Breast epithelium (tissue), 4 donors: ENCODE measurements at regions not wholly inside any gene's neighbourhood (a gene's known extent, or its start where the extent isn't known, plus 50 kb on each side); places are given as distances from the start of the nearest gene placed in this dataset.

Source experiments
- DNase-seq, 2 donors: peaks; one replicate each; pipeline ENCODE4 v3.0.0-alpha.2; 2019; ENCODE audit warnings: low spot score in 2 of 2
- H3K27ac ChIP-seq, 2 donors: fragments of 200-600 bp; sonication (generic) in 1 of 2; one replicate each; pipeline ENCODE4 v1.5.1; 2016 to 2019; ENCODE audit warnings: mild to moderate bottlenecking in 1 of 2
- H3K27me3 ChIP-seq, 2 donors: fragments of 200-600 bp; sonication (generic) in 1 of 2; one replicate each; pipeline versions ENCODE4 v1.5.1 to v1.6.0; 2017 to 2019; ENCODE audit warnings: control low read depth in 1 of 2, mild to moderate bottlenecking in 1 of 2
- H3K36me3 ChIP-seq: fragments of 200-600 bp; one replicate; pipeline ENCODE4 v1.5.1; 2019
- H3K4me1 ChIP-seq, 2 donors: fragments of 200-600 bp; sonication (generic); one replicate each; pipeline ENCODE4 v1.5.1; 2016 to 2019; ENCODE audit warnings: control low read depth in 1 of 2
- H3K4me3 ChIP-seq, 3 donors: fragments of 200-600 bp; sonication (generic); 1 replicate in 2 of 3; 2 replicates in 1 of 3; pipeline ENCODE4 v1.5.1; 2016 to 2019; ENCODE audit warnings: mild to moderate bottlenecking in 3 of 3, moderate library complexity in 2 of 3
- H3K9me3 ChIP-seq, 2 donors: fragments of 200-600 bp; sonication (generic) in 1 of 2; one replicate each; pipeline ENCODE4 v1.5.1; 2016 to 2019; ENCODE audit warnings: control low read depth in 1 of 2
- POLR2A ChIP-seq: fragments of 450-650 bp; IDR thresholded peaks from one replicate; pipeline ENCODE4 v1.6.1; 2016; ENCODE audit warnings: antibody characterized with exemption, mild to moderate bottlenecking, moderate library complexity
- POLR2AphosphoS5 ChIP-seq, 3 donors: sonication (generic); formaldehyde crosslinking; IDR thresholded peaks; one replicate each; pipeline ENCODE4 v1.6.1; 2017; ENCODE audit warnings: antibody characterized with exemption in 3 of 3
- intact Hi-C: fragments of 100-400 bp; cut with DNase I; formaldehyde crosslinking; loops from one replicate; pipeline ENCODE4 v1.15.1; 2023; ENCODE audit warnings: low total_unique reads
- TF ChIP-seq, protein P1 (sequence below), 3 donors: fragments of 450-650 bp; IDR thresholded peaks; one replicate each; pipeline ENCODE4 v1.5.1; 2016 to 2017; ENCODE audit warnings: antibody characterized with exemption in 3 of 3, mild to moderate bottlenecking in 3 of 3, moderate library complexity in 3 of 3

DNA sequence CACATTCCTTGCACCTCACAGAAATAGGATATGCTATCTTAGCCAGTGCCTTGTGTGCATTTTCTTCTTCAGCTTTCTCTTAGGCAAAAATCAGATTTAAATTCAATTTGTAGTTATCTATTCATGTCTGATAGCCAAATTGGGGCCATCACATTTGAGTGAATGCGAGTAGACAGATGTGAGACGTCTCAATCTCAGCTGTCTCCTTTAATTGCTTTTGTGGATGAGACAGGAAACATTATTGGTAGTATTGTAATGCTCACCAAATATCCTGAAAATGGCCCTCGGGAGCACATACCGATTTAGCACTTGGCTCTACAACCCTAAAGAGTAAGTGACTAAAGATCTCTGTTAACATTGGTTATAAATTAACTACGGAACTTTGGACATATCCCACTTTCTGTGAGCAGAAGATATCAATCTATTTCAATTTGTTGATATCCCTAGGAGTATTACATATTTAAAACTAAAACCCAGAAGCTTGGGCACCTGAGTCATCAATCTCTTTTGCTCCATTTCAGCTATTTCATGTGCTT lies 1012.5 kb upstream of the TMEM132C start:
- no peaks in the 10 kb centered on the region for H3K36me3 ChIP-seq
- DNase-seq: no peak
- no peaks in the 10 kb centered on the region for H3K9me3 ChIP-seq
- no peaks in the 10 kb centered on the region for H3K27me3 ChIP-seq
- intact Hi-C loops: no loop called here
- H3K4me3 ChIP-seq: no peak overlapping the region
- TF ChIP-seq POLR2AphosphoS5 (IDR thresholded peaks at IDR 0.05): no peak
- TF ChIP-seq POLR2A: no peak
- TF ChIP-seq, protein P1, sequence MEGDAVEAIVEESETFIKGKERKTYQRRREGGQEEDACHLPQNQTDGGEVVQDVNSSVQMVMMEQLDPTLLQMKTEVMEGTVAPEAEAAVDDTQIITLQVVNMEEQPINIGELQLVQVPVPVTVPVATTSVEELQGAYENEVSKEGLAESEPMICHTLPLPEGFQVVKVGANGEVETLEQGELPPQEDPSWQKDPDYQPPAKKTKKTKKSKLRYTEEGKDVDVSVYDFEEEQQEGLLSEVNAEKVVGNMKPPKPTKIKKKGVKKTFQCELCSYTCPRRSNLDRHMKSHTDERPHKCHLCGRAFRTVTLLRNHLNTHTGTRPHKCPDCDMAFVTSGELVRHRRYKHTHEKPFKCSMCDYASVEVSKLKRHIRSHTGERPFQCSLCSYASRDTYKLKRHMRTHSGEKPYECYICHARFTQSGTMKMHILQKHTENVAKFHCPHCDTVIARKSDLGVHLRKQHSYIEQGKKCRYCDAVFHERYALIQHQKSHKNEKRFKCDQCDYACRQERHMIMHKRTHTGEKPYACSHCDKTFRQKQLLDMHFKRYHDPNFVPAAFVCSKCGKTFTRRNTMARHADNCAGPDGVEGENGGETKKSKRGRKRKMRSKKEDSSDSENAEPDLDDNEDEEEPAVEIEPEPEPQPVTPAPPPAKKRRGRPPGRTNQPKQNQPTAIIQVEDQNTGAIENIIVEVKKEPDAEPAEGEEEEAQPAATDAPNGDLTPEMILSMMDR (IDR thresholded peaks at IDR 0.05): no peak
- H3K4me1 ChIP-seq: no peaks in the 10 kb centered on the region
- H3K27ac ChIP-seq: no peak overlapping the region

DNA sequence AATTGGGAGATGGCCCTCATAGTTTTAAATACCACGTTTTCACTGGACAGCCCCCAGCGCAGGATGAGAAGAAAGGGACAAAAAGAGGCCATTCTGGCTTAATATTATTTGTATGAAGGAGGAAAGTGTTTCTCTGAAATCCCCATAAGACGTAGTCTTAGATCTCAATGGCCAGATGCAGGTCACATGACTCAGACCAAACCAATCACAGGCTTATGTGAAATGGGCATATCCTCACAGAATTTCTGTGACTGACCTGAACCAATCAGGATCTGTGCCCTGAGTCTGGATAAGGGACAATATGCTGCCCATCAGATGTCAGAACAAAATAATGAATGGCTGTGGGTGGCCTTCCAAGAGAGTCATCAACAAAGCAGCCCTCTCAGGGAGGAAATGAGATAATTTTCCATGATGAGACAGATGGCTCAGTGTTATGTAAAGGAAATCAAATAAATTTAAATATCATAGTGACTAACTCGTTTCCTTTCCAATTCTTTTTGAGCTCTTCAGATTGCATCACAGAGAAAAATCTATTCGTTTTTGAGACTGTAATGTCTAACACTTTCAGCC lies 1009.5 kb upstream of the TMEM132C start:
- no peaks in the 10 kb centered on the region for H3K36me3 ChIP-seq
- H3K27me3 ChIP-seq: no peaks in the 10 kb centered on the region
- intact Hi-C loops: no loop called here
- H3K4me1 ChIP-seq: no peaks in the 10 kb centered on the region
- no peak for DNase-seq
- TF ChIP-seq POLR2AphosphoS5 (IDR thresholded peaks at IDR 0.05) (no peak), POLR2A (no peak)
- TF ChIP-seq, protein P1 (IDR thresholded peaks at IDR 0.05): no peak
- no peak overlapping the region for H3K4me3 ChIP-seq
- no peak overlapping the region for H3K27ac ChIP-seq
- no peaks in the 10 kb centered on the region for H3K9me3 ChIP-seq

DNA sequence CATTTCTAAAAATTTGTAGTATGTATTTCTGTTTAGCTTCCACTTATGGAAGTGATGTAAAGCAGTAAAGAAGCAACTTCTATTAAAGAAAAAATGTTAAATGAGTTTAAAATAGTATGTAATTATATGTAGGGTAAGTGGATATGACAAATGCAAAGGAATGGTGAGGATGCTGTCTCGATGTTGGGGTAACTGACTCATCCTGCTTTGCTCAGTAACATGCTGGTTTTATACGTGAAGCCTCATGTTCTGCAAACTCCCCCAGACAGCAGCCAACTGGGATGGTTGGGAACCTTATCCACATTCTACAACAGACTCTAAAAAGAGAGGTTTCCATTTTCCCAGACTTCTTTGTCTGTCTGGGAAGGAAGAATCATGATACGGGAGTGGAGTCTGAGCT lies 1006.4 kb upstream of the TMEM132C start:
- DNase-seq: no peak
- Histone ChIP-seq H3K4me1 (no peaks in the 10 kb centered on the region), H3K4me3 (no peak overlapping the region), H3K27ac (no peak overlapping the region), H3K36me3 (no peaks in the 10 kb centered on the region), H3K27me3 (no peaks in the 10 kb centered on the region), H3K9me3 (no peaks in the 10 kb centered on the region)
- intact Hi-C loops: no loop called here
- TF ChIP-seq POLR2A: no peak
- TF ChIP-seq POLR2AphosphoS5 (IDR thresholded peaks at IDR 0.05): no peak
- TF ChIP-seq, protein P1 (IDR thresholded peaks at IDR 0.05): no peak

DNA sequence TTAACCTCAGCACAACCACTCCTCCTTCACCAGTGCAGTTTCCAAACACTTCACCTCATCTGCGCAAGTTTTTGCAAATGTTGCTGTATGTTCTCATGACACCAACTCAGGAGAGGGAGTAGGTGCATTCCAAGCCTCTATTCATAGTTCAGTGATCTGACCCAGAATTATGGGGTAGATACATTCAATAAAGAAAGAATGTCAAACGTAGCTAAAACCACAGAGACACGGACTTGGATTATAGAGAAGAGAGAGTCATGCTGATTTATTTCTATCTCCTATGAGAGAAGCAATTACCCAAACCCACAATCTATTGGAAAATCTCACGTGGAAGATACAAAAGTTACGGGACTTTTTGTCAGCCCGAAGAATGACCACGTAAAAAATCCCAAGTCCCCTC lies 1006.0 kb upstream of the TMEM132C start:
- no peak overlapping the region for H3K4me3 ChIP-seq
- no peaks in the 10 kb centered on the region for H3K4me1 ChIP-seq
- DNase-seq: no peak
- TF ChIP-seq POLR2AphosphoS5 (IDR thresholded peaks at IDR 0.05) (no peak), POLR2A (no peak)
- TF ChIP-seq, protein P1 (IDR thresholded peaks at IDR 0.05): no peak
- H3K27me3 ChIP-seq: no peaks in the 10 kb centered on the region
- H3K9me3 ChIP-seq: no peaks in the 10 kb centered on the region
- no peak overlapping the region for H3K27ac ChIP-seq
- H3K36me3 ChIP-seq: no peaks in the 10 kb centered on the region
- intact Hi-C loops: no loop called here

DNA sequence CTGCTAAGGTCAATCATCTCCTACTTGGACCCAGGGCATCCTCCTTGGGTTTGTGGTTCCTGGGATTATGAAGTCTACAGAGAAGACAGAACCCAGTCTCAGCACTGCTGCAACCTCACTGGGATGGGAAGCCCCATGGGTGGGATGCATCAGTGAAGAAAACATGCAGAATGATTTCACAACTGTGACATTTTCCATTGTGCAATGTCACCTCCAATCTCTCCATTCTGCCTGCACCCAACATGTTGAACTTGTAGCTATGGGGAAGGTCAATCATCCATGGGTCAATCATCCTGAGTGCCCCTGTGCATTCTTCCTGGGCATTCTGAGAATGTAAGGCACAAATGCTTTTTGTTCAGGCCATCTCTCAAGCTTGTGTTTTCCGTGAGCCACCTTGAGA lies 1004.4 kb upstream of the TMEM132C start:
- TF ChIP-seq POLR2A (no peak), POLR2AphosphoS5 (IDR thresholded peaks at IDR 0.05) (no peak)
- TF ChIP-seq, protein P1 (IDR thresholded peaks at IDR 0.05): no peak
- Histone ChIP-seq H3K27ac (no peak overlapping the region), H3K9me3 (no peaks in the 10 kb centered on the region), H3K27me3 (no peaks in the 10 kb centered on the region), H3K4me1 (no peaks in the 10 kb centered on the region), H3K36me3 (no peaks in the 10 kb centered on the region), H3K4me3 (no peak overlapping the region)
- DNase-seq: no peak
- intact Hi-C loops: no loop called here
